Fibroblast of skin of back (primary cell): ENCODE measurements at regions not wholly inside any gene's neighbourhood (a gene's known extent, or its start where the extent isn't known, plus 50 kb on each side); places are given as distances from the start of the nearest gene placed in this dataset.
A peak's percentile ranks its signal among the peaks of the same experiment; 100 is the strongest.

Experiments used
- DNase-seq: peaks from one replicate; pipeline ENCODE4 v3.0.0-alpha.2; 2013

DNA sequence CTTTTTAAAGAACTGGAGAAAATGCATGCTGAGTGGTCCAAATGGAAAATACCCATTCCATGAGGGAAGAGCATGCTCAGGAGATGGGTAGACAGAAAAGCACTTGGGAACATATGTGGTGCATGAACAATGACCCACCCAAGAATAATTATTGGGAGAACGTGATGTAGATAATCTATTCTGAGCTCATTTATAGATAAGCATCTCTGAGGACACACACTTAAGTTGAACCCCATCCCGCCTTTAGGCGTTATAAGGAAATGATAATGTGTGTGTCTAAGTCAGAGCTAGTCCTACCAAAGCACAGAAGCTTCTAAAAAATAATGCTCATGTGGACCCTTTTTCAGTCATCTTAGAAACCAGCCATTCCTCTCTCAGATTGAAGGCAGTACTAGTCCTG lies 189.9 kb downstream of the KTN1 start:
- DNase-seq = no peak

DNA sequence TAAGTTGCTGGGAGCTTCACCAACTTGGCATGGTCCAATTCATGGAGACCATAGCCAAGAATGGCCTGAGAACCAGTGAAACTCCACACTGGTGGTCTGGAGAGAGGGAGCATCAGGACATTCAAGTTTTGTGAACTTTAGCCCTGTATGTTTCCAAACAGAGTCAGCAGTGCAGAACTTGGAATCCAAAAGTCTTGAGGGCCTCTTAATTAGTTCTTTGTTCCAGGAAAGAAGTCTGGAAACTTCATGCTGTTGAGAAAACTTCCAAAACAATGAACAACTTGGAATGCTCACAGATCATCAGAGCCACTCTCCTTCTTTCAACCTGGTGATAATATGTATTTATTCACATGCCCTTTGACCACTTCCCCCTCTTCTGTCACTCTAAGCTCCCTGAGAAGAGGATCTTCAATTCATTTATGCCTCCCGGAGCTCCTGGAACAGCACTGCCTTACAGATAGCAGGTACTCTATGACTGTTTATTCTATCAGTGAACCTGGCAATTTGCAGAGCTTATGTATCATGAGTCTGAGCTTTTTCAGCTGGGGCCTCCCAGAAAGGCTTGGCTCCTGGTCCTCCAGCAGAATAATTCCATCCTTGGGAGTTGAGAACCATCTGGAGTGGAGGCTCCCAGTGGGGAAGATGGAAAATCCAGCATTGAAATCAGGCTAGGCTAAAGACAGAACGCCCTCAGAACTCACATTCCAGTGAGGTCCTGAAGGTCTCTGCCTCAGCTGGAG lies 191.4 kb downstream of the KTN1 start:
- DNase-seq = no peak

GRCh38 chr14:55772486-55772885 lies 192.5 kb downstream of the KTN1 start:
- no peak for DNase-seq

DNA sequence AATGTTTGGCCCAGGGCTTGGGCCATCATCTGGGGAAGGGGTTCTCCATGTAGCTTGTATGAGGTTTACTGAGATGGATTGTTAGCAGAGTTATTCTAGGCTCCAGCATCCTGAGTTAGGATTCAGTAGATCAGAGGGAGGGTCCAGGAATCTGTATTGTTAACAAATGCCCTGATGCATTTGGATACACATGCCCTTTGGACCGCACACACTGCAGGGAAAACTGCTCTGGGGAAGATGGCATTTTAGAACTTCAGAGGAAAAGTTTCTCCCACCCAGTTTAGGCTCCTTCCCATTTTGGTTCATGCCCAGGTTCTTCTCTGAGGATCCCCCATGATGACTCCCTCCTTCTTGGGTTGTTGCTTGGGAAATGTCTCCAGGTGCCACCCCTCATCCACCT lies 193.3 kb downstream of the KTN1 start:
- no peak for DNase-seq

GRCh38 chr14:55773984-55774545 lies 194.1 kb downstream of the KTN1 start:
- no peak for DNase-seq

- DNase-seq = no peak
Observed at GRCh38 chr14:55777877-55778276, 197.9 kb downstream of the KTN1 start.

DNA sequence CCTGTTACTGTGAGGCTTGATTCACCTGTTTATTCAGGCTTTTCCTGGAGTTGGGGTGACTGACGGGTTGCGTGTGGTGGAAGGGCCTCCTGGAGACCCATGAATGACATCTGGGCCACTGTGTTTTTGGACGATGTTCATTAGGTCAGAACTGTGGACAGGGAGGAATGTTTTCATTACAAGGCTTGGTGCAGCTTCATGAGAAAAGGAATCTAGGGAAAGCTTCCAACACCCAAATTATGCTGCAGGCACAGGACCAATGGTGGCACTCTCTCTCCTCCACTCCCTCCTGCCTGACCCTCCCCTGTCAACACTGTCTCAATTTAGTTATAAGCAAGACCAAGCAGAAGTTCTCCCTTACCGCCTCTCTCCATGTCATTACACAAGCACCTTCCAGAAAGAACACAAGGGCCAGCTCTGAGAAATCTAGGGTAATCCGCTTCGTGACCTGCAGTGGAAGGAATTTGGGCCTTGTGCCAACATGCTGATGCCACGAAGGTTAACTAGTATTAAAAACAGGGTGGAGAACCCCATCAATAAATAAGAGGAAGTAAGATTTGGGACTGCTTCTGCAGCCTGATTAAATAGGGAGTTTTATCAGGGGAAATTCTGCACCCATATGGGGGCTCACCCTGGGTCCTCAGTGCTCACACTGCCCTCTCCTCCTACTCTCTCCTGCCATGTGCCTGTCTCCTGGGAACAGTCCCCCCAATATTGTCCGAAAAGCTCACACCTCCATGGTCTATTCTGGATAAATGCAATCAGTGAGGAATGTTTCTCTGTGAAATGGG lies 200.3 kb downstream of the KTN1 start:
- peak; percentile 80 for DNase-seq

GRCh38 chr14:55781046-55781445 lies 201.0 kb downstream of the KTN1 start:
- DNase-seq = peak; percentile 51

DNA sequence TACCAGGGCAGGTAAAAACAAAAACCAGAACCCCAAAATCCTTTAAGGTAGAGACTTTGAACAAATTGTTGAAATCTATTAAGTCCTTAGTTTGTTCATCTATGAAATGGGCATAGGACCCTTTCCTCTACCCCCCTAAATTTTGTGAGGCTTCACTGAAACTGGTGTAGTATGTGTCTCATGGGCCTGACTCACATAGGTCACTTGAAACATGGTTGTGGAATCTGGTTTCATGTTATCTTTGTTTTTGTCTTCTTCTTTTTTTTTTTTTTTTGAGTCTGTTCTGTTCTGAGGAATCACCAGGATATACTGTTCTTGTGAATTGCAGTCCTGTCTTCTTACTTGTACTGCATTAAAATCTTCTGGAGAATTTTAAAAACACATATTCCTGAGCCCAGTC lies 202.2 kb downstream of the KTN1 start:
- peak; percentile 27 for DNase-seq

DNA sequence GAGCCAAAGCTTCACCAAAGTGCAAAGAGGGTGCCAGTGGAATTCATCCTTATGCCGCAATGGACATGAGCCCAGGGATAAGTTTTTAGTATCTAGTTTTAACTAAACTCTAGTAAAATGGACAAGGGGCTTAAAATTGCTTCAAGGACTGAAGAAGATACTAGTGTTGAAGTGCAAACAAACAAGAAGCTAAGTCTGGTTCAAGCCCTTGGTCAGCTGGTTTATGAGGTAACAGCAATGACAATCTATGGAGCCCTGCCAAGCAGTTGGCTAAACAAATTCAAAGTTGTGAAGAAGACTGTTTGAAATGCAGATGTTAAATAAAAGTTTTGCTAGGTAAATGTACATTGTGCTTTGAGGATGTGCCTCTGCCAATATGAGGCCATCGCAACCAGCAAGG lies 209.4 kb downstream of the KTN1 start:
- DNase-seq = no peak

- peak; percentile 62 for DNase-seq
Observed at GRCh38 chr14:55794655-55795595, 214.9 kb downstream of the KTN1 start.

DNA sequence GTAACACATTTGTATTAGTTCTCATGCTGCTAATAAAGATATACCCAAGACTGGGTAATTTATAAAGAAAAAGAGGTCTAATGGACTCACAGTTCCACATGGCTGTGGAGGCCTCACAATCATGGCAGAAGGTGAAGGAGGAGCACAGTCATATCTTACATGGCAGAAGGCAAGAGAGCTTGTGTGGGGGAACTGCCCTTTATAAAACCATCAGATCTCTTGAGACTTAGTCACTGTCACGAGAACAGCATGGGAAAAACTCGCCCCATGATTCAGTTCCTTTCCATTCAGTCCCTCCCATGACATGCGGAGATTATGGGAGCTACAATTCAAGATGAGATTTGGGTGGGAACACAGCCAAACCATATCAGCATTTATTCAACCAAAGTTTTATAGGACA lies 216.5 kb downstream of the KTN1 start:
- peak; percentile 48 for DNase-seq

- DNase-seq = no peak
Observed at GRCh38 chr14:55798406-55798805, 218.4 kb downstream of the KTN1 start.

DNA sequence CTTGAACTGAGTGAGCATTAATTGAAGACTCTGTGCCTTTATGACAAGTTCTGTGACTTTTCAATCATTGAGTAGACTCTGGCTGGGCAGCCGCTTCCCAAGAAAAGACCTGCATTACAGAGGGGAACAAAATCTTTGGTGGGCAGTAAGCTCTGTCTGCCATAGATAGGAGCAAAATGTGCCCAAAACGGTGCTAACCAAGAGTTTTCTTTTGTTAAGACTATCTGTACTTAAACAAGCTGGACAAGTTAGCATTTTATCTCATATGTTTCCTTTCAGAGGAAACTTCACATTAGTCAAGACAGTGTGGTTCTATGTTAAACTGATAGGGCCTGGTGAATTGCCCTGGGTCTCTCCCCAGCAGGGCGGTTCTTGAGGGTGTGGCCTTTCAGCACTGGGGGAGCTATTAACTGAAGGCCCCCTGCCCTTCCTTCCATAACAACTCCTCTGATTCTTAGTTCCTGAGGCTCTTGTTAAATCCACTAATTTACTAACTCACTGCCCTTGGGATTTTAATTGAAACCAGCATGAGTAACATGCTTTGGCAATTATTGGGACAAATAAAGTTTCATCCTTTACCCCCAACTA lies 219.6 kb downstream of the KTN1 start:
- no peak for DNase-seq

DNA sequence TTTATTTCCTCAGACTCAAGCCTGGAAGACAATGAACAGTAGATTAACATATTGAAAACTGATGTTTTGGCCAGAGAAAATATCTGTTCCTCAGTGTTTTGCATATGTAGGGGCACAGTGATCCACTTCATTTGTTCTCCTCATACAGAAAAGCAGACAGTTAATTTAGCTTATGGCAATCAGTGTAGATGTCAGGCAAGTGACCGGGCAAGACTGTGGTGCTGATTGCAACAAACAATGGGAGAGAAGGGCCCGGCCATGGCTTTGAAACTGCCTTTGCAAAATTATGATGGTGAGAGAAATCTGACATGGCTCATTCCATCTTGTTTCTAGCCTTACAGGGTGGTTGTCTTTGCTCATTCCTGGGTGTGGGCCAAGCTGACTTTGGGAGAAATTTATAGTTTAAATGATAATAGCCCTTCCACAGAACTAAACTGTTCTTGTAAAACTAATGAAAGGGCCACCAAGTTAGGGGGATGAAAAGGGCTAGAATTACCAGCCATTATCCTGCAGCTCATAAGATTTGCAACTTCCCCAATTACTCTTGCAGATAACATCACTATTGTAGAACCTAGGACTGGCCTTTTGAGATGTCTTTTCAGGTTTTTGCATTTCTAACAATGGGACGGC lies 220.3 kb downstream of the KTN1 start:
- no peak for DNase-seq

- DNase-seq = no peak
Observed at GRCh38 chr14:55801121-55801520, 221.1 kb downstream of the KTN1 start.

DNA sequence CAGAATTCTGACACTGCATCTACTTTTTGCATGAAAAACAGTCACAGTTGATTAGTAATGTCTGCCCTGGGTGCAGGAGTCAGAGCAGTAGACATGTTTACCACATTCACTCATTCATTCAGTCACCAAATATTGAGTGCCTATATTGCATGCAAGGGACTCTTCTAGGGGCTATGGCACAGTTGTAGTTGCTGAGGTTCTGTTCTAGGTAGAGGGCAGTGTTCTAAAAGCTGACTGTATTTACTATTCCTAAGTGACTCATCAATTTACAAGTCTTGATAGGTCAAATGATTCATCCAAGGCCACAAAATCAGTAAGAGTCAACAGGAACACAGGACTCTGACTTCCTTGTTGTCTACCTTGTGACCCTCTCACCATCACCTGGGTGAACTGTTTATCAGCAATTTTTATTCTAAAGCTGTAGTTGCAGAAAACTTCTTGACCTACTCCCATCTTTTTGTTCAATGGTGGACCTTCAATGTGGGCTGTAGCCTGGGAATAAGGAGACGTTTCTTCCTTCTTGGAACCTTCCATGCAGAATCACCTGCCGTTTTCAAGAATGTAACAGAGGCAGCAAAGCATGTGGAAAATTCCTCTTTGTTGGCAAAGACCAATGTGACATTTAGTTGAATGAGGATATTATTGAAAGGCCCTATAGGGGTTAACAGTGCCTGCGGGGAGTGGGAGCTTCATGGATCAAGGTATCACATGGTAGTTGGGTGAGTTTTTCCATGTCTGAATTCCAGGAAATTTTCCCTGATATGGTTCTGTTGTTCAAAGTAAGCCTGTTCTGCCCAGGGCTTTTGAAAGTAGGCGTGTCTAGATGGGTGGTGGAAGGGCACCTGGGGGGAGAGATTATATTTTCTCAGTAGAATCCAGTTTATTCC lies 223.2 kb downstream of the KTN1 start:
- DNase-seq = peak; percentile 21

DNA sequence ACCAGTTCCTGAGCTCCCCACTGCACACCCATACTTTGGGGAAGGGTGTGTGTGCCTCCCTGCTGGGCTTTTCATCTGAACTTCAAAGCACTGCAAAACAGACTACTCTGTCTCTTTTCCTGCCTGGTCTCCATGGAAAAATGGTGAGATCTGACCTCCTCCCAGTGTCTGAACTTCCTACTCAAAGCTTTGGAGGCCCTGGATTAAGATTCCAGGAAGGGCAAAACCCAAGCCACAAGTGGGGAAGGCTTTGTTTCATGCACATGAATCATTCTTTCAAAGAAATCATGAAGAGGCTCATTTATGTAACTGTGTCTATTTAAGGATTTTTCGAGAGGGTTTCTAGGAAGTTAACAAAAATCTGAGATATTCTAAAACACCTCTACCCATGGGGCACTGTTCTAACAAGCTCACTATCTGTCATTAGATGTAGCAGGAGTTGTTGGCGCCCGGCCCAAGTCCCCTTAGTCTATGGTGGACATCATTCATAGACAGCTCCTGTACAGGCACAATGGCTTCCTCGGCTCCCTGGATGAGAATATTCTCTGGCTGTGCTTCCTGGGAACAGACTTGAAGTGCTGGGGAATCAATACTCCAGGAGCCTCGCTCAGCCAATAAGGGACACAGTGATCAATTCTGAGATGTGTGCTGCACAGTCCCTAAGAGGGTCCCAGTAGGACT lies 224.0 kb downstream of the KTN1 start:
- DNase-seq = no peak

DNA sequence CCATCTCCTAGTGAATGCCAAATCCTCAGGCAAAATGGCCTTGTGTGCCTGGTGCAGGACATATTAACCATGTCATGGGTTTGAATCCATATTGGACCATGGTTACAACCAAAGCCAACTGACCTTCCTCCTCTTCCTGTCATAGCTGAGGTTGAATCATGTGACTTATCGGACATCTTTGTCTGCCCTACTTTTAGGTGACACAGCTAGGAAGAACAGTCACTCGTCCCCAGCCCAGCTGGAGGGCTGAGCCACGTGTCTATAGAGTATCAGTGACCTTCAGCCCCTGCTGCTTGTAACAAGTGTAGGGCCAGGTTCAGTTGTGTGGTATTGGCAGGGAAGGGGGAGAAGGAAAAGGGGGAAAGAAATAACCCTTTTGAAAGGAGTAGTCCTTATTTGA lies 225.2 kb downstream of the KTN1 start:
- DNase-seq = no peak
